ENCODE measurements at regions not wholly inside any gene's neighbourhood (a gene's known extent, or its start where the extent isn't known, plus 50 kb on each side); places are given as distances from the start of the nearest gene placed in this dataset.

DNA sequence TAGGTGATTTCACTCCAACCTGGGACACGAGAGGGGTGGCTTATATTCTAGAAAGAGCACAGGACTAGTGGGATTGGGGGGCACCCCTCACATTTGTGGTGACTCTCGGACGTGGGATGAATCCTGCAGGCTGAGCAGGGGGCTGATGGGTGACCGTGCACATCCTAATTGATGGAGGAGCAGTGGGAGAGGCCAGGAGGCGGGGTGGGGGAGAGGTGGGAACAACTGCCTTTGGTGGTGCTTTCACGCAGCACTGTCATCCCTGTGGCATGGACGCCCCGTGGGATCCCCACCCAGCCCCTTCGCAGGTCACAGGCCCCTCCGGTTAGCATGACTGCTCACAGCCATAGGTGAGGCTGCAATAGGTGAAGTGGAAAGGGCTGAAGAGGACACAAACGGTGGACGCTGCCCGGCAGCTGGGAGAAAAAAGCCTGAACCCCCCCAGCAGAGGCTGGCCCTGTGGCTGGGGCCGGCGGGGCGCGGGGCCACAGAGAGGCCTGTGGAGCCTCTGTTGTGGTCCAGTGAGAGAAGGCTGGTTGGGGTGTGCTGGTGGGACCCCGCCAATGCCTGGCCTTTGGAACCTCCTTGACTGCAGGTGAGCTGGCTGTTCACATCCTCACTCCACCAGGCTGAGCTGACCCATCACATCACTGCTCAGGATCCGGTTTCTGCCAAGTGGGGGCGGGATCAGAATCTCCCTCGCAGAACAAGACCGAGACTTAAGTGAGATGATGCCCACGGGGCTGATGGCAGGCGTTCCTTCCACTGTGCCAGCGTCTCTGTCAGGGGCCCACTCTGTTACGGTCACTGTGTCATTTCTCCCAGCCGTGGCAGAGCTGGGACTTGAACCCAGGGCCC lies 325.4 kb downstream of the TEX29 start:
- no peaks in the 10 kb centered on the region for H3K27me3 ChIP-seq (ENCODE audit: control insufficient read depth, extremely low read depth, insufficient read depth, low read length)
- dilution Hi-C loops (cut with MboI; ENCODE audit: extremely low pct_ligation_motif_present, low sequenced_read_pairs) = no loop called here

DNA sequence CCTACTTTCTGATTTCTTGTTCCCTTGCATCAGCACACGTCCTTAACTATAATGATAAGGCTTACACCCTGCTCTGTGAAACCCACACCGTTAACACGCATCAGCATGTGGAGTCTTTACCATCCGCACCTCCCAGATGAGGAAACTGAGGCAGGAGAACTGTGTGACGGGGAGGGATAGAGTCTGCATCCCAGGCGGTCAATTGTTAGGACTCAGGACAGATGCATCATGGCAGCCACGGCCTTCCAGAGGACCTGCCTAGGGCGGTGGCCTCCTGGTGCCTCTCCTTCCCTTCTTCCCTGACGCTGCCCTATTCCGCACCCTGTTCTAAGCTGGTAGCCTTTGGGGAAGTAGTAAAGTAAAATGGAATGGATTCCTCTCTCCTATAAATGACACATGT lies 326.0 kb downstream of the TEX29 start:
- Histone ChIP-seq H3K9ac (ENCODE audit: control insufficient read depth, extremely low read depth, insufficient read depth, low read length) (no peak overlapping the region), H3K4me2 (ENCODE audit: control insufficient read depth, extremely low read depth, insufficient read depth, low read depth, low read length) (no peak overlapping the region), H3K9me3 (ENCODE audit: control insufficient read depth, low read depth, low read length) (no peaks in the 10 kb centered on the region), H2AFZ (ENCODE audit: control insufficient read depth, low read length) (no peak overlapping the region), H3K9me1 (ENCODE audit: control insufficient read depth, extremely low read depth, insufficient read depth, low read length) (no peaks in the 10 kb centered on the region), H3K27me3 (ENCODE audit: control insufficient read depth, extremely low read depth, insufficient read depth, low read length) (no peaks in the 10 kb centered on the region), H4K20me1 (ENCODE audit: control insufficient read depth, extremely low read depth, insufficient read depth, low read length) (no peaks in the 10 kb centered on the region), H3K36me3 (ENCODE audit: control insufficient read depth in 2 of 2, extremely low read depth in 1 of 2, insufficient read depth in 2 of 2, low read length in 2 of 2) (no peaks in the 10 kb centered on the region), H3K4me1 (ENCODE audit: control insufficient read depth, extremely low read depth, insufficient read depth, low read length) (no peaks in the 10 kb centered on the region), H3K27ac (ENCODE audit: control insufficient read depth, insufficient read depth, low read length) (no peak overlapping the region), H3K79me2 (ENCODE audit: control insufficient read depth, insufficient read depth, low read length) (no peaks in the 10 kb centered on the region), H3K4me3 (ENCODE audit: control insufficient read depth in 2 of 3, extremely low read depth in 1 of 3, insufficient read depth in 2 of 3, low read depth in 1 of 3, low read length in 3 of 3) (no peak overlapping the region)
- DNase-seq (ENCODE audit: low read depth, low spot score) (no peak), FAIRE-seq (no peak)
- TF ChIP-seq EZH2 (IDR thresholded peaks at IDR 0.05; ENCODE audit: low read length) = no peak
- dilution Hi-C loops (cut with MboI; ENCODE audit: extremely low pct_ligation_motif_present, low sequenced_read_pairs) = no loop called here

More for the DNA sequence above, 325.4 kb downstream of the TEX29 start:
- Histone ChIP-seq H3K9ac (ENCODE audit: control insufficient read depth, extremely low read depth, insufficient read depth, low read length) (no peak overlapping the region), H3K9me3 (ENCODE audit: control insufficient read depth, low read depth, low read length) (no peaks in the 10 kb centered on the region), H4K20me1 (ENCODE audit: control insufficient read depth, extremely low read depth, insufficient read depth, low read length) (no peaks in the 10 kb centered on the region), H3K27ac (ENCODE audit: control insufficient read depth, insufficient read depth, low read length) (no peak overlapping the region), H3K4me1 (ENCODE audit: control insufficient read depth, extremely low read depth, insufficient read depth, low read length) (no peaks in the 10 kb centered on the region), H3K4me2 (ENCODE audit: control insufficient read depth, extremely low read depth, insufficient read depth, low read depth, low read length) (no peak overlapping the region), H3K79me2 (ENCODE audit: control insufficient read depth, insufficient read depth, low read length) (no peaks in the 10 kb centered on the region), H3K9me1 (ENCODE audit: control insufficient read depth, extremely low read depth, insufficient read depth, low read length) (no peaks in the 10 kb centered on the region), H3K36me3 (ENCODE audit: control insufficient read depth in 2 of 2, extremely low read depth in 1 of 2, insufficient read depth in 2 of 2, low read length in 2 of 2) (no peaks in the 10 kb centered on the region), H3K4me3 (ENCODE audit: control insufficient read depth in 2 of 3, extremely low read depth in 1 of 3, insufficient read depth in 2 of 3, low read depth in 1 of 3, low read length in 3 of 3) (no peak overlapping the region), H2AFZ (ENCODE audit: control insufficient read depth, low read length) (no peak overlapping the region)
- FAIRE-seq (no peak), DNase-seq (ENCODE audit: low read depth, low spot score) (no peak)
- TF ChIP-seq, protein P1, sequence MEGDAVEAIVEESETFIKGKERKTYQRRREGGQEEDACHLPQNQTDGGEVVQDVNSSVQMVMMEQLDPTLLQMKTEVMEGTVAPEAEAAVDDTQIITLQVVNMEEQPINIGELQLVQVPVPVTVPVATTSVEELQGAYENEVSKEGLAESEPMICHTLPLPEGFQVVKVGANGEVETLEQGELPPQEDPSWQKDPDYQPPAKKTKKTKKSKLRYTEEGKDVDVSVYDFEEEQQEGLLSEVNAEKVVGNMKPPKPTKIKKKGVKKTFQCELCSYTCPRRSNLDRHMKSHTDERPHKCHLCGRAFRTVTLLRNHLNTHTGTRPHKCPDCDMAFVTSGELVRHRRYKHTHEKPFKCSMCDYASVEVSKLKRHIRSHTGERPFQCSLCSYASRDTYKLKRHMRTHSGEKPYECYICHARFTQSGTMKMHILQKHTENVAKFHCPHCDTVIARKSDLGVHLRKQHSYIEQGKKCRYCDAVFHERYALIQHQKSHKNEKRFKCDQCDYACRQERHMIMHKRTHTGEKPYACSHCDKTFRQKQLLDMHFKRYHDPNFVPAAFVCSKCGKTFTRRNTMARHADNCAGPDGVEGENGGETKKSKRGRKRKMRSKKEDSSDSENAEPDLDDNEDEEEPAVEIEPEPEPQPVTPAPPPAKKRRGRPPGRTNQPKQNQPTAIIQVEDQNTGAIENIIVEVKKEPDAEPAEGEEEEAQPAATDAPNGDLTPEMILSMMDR (optimal IDR thresholded peaks at IDR 0.05 in 1 of 3, IDR thresholded peaks at IDR 0.05 in 1 of 3, conservative IDR thresholded peaks at IDR 0.05 in 1 of 3; ENCODE audit: extremely low read depth in 1 of 3, insufficient read depth in 2 of 3, low read length in 3 of 3) = no peak
- no peak for TF ChIP-seq EZH2 (IDR thresholded peaks at IDR 0.05; ENCODE audit: low read length)

Measured in keratinocyte (primary cell).